DMS153 (cell line): ENCODE measurements at regions not wholly inside any gene's neighbourhood (a gene's known extent, or its start where the extent isn't known, plus 50 kb on each side); places are given as distances from the start of the nearest gene placed in this dataset.
"Not testable (repeated sequence)": the region's sequence is repeated elsewhere in the genome, so short reads cannot be mapped to it uniquely, and the experiment has no call there.

Experiments used
- DNase-seq: peaks from one replicate; lab custom pipeline; 2025; lab: John Stamatoyannopoulos, UW

DNA sequence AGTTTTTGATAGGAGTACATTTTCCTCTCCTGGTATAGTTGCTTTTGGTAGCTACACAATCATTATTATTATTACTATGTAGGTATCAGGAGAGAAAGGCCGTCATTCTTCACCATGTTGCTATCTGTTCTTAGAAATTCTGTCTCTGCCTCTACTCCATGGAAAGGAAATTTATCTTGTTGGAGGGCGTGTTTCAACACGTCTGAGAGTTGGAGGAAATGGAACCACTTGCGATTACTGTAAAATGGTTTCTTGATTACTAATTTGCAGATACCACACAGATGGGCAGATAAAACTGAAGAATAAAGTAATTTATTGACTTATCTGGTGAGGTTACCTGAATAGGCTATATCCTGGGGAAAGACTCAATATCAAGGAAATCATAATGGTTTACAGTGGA, 488.4 kb downstream of the NR2F2 start:
- DNase-seq = no peak

DNA sequence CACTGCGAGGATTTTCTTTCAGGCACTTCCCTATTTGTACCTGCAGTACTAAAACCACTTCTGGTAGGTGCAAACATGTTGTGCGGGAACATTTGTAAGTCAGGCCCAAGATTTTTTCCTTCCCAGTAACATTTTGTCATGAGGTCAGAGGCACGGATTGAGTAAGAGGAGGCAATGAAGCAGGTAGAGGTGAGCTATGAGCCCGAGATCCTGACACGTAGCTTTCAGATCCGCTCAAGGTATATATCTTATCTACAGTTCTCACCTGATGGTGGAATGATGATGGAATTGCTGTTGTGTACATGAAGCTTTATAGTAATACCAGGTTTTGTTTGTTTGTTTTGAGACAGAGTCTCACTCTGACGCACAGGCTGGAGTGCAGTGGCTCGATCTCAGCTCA, 497.5 kb downstream of the NR2F2 start:
- no peak for DNase-seq

DNA sequence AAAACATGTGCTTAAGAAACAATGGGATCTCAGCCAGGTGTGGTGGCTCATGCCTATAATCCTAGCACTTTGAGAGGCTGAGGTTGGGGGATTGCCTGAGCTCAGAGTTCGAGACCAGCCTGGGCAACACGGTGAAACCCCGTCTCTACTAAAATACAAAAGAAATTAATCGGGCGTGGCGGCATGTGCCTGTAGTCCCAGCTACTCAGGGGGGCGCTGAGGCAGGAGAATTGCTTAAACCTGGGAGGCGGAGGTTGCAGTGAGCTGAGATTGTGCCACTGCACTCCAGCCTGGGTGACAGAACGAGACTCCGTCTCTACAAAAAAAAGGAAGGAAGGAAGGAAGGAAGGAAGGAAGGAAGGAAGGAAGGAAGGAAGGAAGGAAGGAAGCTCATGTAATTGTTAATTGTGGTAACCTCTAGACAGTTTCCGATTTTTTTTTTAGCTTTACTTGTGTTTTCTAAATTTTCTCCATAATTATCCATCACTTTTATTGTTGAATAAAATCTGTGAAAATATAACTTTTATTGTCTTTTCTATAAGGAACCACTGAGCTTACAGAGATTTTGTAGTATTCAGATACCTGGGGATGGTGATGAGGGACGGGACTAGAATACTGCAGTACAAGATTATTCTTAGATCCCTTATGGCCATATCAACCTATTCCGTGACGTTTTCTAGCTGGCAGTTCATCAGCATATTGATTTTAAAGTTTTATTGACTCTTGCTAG, 506.9 kb downstream of the NR2F2 start:
- DNase-seq = no peak

DNA sequence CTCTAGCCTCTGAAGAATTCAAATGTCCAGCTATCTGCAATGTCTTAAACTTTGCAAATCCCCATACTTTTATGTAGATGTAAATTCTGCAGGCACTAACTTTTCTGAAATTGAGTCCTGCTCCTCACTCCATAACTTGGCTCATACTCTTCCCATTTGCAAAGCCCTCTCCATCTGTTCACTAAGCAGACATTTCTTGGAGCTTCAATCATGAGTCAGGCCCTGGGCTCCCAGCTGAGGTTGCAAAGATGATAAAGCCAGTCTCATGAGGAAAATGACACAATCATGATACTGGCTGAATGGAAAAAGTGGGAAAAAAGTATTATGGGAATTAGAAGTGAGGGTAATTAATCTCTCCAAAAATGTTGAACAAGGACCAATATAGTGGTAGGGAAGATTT, 507.6 kb downstream of the NR2F2 start:
- no peak for DNase-seq

DNA sequence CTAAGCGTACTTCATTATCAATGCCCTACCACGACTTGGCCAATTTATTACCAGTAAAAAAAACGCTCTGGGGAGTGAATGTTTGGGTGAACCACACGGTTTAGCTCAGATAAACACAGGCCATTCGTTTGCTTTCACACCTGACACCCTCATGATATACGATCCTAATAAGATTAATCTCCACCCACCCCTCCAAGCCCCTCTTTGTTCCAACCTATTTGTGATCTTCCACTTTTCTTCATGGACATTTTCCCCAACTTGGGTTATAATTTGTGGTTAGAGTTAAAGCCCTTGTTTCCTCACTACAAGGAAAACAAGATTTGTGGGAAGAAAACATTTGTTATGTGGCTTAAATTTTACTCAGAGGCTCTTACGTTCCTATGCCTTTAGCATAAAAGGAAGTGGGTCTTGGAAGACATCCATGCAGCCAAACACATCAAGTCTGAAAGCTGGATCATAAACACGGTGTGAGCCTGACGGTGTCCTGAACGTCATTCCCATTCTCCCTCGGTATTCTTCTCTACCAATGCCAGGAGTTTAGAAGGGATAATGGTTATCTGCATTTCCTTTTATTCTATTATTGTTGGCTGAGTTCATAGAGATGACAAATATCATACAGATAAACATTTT, 518.9 kb downstream of the NR2F2 start:
- no peak for DNase-seq

DNA sequence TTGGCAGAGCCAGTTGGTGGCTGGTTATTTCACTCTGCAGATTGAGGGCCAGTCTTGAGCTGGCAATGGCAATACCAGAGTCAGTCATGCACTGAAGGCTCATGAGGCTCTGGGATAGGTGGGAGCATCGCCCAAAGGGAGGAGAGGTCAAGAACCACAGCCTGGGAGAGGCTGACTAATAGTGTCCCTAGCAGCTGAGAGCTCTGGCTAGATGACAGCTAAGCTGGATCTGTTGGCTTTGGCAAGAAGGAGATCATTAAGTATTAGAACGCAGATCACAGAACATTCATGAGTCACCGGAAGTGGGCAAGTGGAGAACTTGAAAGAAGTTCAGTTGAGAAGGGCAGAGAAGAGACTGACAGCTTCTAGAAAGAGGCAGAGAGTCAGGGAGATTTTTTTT, 521.1 kb downstream of the NR2F2 start:
- no peak for DNase-seq

DNA sequence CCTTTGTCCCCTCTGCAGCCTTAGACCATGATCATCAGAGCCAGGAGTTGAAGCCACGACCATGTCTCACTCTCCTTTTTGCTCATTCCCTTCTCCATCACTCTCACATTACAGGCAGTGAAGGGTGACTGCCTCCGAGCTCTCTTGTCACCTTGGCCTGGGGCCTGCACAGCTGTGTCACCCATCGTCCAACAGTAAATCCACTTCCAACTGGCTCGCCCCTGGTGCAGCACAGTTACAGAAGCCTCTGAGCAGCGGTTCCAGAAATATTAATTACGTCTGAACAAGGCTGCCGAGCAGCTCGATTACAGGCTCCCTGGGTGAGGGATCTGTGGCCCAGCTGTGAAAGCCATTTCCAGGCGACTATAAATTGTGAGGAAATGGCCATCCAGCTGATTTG, 528.2 kb downstream of the NR2F2 start:
- DNase-seq = no peak

- DNase-seq = no peak
Measured at GRCh38 chr15:96860741-96861140, 530.2 kb downstream of the NR2F2 start.

DNA sequence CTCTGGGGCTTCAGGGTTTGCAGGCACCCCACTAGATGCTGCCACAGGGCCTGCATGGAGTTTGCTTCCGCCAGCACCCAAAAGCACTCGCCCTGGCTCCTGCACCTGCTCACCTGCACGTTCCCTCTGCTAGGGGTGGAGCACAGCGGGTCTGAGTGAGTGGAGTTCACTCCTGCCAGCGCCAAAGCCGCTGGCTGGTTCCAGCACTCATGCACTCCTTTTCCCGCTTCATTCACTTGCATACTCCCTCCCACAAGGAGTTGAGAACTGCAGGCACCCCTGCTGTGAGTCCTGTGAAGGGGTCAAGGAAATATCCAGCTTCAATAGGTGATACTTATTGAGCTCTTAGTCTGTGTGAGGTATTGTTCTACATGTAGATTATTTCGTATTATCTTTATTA, 537.5 kb downstream of the NR2F2 start:
- no peak for DNase-seq

DNA sequence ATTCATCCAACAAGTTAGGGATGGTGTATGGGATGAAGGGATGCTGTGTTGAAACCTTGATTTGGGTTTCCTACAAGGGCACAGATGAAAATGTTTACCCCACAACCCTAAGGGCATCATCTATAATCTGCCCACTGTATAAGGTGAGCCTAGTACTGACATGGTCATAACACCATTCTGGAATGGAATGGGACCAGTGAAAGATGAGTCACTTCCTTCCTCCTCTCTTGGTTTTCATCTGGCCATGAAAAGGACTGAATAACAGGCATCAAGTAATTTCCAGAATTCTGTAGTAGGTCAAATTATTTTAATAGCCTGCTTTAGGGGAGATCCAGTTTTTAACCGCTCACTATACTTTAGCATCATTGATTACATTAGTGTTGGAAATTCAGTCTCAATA, 538.6 kb downstream of the NR2F2 start:
- DNase-seq = no peak

- no peak for DNase-seq
Measured at GRCh38 chr15:96869790-96870189, 539.3 kb downstream of the NR2F2 start.

DNA sequence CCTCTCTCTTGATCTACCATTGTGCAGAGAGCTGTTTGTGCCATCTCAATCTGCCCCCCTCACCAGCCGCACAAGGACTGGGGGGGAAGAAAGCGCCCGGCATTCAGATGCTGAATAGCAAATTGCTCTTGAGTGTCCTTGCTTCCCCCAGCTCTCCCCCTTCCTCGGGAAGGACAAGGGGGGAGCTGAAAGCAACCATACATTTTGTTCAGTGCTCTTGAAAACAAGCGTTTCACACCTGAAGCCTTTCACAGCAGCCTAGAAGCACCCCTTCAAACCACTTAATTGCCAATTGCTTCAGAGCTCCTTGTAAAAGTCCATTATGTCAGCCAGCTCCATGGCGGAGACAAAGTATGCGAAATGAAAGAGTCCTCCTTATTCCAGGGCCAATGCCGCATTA, 540.1 kb downstream of the NR2F2 start:
- DNase-seq = no peak

DNA sequence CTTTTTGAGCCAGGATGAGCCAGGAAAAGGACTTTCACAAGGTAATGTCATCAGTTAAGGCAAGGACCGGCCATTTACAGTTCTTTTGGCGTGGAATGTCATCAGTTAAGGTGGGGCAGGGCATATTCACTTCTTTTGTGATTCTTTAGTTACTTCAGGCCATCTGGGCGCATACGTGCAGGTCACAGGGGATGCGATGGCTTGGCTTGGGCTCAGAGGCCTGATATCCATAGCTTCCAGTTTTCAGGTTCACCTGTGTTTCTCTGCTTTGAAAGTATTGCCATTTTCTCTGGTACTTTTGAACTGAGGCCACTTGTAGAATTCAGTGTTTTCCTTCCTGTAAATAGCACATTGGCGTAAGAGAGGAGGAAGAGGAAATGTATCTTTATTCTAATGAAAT, 546.9 kb downstream of the NR2F2 start:
- DNase-seq = not testable (repeated sequence)

GRCh38 chr15:96878129-96878528, 547.6 kb downstream of the NR2F2 start:
- DNase-seq = no peak

DNA sequence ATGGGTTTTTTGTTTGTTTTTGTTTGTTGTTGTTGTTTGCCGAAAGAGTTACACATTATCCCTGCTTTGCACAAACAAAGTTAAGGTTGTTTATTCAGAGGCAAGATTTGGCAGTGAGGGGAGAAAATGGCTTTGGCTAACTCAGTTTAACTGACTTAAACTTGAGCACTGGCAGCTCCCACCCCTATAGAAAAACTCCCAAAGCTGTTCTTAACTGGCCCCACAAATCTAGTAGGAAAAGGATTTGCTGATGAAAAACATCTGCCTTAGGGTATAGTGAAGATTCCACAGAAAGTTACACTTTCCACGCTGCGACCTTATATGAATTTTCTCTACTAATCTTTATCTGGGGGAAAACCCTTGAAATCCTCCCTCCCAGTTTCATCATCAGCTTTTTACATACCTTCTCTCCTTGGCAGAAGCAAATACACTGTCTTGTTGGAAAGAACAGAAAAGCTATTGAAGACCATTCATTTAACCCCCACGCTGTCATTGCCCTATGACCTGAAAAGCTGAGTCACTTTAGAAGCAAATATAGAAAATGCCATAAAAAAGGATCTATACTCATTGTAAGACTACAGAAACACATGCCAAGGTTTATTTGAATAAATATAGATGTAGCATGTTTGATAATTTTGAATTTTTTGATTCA, 551.7 kb downstream of the NR2F2 start:
- no peak for DNase-seq

DNA sequence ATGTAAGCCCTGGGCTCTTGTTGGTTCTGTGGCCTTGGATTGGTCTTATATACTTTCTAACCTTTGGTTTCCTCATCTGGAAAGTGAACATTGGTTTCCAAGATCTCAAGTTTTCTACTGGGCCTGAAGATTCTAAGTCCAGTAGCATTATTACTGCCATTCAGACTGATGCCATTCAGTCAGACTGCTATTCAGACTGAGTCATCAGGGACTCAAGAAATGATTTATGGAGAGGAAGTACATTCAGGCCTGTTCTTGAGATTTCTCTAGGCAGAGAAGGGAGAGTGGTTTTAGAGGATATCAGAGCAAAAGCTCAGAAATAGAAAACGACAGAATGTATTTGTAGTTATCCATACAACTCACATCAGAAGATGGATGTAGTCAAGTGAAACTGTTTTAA, 557.2 kb downstream of the NR2F2 start:
- DNase-seq = no peak

GRCh38 chr15:96888764-96889163, 558.3 kb downstream of the NR2F2 start:
- DNase-seq = no peak

DNA sequence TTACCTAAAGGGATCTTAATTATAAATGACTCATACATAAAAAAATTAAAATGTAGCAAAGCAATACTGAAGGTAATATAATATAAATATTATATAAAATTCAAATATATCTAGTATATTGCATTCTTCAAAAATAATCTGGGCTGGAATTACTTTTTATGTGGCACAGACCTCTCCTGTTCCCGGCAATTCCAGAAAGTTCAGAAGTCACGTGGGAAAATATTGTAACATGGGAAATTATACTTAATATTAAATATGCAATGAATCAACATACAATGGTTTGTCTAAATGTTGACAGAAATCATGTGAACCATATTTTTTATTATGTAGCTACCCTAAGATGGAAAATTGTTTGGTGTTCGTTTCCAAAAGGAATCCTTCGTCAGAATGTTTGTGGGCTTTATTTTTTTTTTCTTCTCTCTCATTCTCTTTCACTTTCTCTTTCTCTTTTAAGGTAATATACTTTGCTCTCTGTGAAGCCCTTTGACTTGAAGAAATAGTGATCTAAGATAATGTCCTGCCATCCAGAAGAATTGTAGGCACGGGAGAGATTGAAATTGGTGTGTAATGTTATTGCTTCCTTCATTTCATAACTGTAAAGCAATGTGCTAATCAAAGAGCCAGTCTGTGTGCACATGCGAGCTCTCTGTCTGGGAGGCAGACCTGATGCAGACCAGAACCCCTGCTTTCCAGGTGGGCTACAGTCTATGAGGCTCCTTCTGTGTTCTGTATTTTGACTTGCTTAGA, 559.4 kb downstream of the NR2F2 start:
- no peak for DNase-seq

DNA sequence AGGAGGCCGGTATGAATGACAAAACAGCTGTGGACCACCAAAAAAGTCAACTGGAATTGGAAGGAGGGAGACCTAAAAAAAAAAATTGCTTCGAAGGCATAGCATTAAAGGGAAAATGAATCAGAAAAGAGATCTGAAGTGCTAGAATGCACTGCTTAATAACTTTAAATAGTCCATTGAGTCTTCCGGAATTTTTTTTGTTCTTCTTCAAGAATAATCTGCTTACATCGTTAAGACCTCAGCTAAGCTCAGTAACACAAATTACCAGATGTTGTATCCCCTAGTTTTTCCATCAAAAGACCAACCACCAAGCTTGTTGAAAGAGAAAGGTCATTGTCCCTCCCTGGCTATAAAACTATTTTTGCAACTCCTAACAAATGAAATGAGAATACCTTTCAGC, 560.5 kb downstream of the NR2F2 start:
- no peak for DNase-seq

DNA sequence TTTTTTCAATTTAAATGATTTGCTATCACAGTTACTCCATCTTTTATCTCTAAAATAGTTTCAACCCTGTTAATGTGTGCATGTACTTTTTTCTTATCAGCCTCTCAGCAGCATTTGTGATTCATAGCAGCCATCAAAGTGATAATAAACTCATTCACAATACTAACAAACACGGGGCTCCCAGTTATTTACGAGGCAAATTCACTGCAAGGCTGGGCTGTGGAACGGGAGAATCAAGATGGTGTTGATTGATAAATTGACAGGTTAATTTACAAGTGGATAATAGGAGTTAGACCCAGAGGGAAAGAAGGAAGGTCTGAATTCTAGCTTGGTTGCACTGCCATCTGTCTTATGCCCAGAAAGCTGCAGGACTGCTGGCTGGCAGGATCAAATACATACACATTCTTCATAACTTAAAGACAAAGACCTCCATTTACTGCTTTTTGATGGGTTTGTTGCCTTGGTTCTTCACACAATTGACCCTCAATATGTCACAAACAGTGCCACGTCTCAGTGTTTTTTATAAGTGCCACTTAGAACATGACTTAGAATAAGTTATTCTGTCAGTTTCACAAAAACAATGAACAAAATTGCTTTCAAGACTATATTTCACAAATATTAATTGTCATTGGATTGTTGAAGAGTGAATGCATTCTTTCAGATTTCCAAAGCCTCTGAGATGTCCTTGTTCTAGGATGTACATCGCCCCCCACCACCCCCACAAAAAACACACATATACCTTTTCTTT, 562.8 kb downstream of the NR2F2 start:
- DNase-seq = no peak

- no peak for DNase-seq
Measured at GRCh38 chr15:96894659-96895058, 564.2 kb downstream of the NR2F2 start.

GRCh38 chr15:96896766-96897165, 566.3 kb downstream of the NR2F2 start:
- no peak for DNase-seq
